NCI-H2081 treated with DMSO at 0.1 percent for 48 hours (cell line): ENCODE measurements at regions not wholly inside any gene's neighbourhood (a gene's known extent, or its start where the extent isn't known, plus 50 kb on each side); places are given as distances from the start of the nearest gene placed in this dataset.

Experiments
- DNase-seq: peaks from one replicate; lab custom pipeline; 2025; lab: John Stamatoyannopoulos, UW

DNA sequence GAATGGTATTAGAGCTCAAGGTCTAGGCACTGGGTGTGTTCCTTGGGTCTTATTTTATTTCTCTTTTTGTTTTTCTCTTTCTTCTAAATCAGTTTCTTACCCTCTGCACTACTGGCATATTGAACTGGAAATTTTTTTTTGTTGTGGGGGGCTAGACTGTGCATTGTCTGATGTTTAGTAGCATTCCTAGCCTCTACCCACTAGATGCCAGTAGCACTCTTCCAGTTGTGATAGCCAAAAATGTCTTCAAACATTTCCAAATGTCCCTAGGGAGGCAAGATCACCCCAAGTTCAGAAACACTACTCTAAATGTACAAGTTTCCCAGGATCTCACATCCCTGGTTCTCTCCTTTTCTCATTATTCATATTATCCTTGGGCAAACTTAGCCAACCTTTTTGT lies 69.8 kb upstream of the AMOT start:
- no peak for DNase-seq

DNA sequence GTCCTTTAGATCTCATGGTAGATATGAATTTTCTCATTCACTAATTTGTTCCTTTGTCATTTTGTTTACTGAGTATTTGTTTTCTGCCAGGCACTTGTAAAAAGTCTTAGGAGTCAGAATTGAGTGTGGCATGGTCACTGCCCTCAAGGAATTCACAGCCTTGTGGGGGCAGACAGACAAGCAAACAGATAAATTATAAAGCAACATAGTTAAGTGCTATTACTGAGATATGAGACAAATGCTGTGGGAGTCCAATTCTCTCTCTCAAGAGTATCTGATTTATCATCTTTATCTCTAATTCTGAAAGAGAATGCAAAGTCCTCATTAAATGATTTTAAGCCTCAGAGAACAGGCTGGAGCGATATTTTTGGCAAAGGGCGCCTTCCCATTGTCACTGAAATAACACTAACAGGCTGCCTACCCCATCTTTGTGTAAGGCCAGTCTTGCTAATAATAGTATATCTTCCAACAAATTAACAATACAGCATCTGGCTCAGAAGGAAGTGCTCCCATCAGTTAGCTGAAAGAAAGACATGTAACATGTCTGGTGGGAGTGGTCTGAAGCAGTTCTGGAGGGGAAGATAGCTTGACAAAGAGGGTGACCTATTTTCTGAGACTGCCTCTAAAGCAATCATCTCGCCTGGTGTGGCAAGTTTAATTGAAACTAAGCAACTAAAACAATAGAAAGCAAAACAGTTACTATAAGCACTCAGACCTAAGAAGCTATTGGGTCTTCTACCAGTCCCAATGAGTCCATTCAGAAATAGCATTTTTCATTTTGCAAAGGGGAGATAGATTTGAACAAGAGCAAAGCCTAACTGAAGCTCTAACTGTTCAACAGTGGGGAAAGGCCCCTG lies 61.5 kb upstream of the AMOT start:
- DNase-seq, result no peak

DNA sequence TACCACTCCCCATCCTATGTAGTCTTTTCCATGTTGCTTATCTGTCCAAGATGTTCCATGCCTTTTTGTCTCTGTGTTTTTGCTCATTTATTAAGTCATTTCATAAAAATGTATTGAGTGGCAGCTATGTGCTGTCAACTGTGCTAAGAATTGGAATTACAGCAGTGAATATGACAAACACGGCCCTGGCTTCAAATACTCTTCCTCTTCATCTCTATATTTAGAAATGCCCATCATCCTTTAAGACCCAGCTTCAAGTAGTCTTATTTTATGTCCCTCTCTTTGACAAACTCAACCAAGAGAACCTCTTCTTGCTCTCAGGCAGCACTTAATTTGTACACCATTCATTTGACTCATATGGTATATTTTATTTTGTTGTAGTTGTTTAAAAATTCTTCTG lies 55.4 kb upstream of the AMOT start:
- no peak for DNase-seq
